ENCODE measurements at regions not wholly inside any gene's neighbourhood (a gene's known extent, or its start where the extent isn't known, plus 50 kb on each side); places are given as distances from the start of the nearest gene placed in this dataset.

DNA sequence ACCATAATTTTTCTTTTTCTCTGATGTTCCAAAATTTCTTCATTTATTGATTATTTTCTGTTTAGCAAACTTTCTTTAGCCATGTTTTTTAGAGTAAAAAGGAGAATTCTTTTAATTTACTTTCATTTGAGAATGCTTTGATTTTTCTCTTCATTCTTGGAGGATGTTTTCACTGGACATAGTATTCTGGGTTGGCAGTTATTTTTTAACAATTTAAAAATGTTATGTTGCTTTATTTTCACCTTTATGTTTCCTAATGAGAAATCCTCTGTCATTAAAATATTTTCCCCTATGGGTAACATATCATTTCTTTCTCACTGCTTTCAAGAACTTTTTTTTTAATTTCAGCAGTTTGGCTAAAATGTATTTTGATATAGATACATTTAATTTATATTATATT lies 631.4 kb upstream of the CDH2 start:
- Histone ChIP-seq H3K9ac (ENCODE audit: low read depth in 2 of 2, low read length in 2 of 2) (no peak overlapping the region), H3K36me3 (no peaks in the 10 kb centered on the region), H3K4me1 (no peaks in the 10 kb centered on the region), H3K27ac (no peak overlapping the region), H3K9me3 (no peaks in the 10 kb centered on the region), H3K4me3 (no peak overlapping the region), H3K27me3 (no peaks in the 10 kb centered on the region)
- intact Hi-C loops (cut with DNase I) = no loop called here
- DNase-seq = no peak
- TF ChIP-seq, protein P1, sequence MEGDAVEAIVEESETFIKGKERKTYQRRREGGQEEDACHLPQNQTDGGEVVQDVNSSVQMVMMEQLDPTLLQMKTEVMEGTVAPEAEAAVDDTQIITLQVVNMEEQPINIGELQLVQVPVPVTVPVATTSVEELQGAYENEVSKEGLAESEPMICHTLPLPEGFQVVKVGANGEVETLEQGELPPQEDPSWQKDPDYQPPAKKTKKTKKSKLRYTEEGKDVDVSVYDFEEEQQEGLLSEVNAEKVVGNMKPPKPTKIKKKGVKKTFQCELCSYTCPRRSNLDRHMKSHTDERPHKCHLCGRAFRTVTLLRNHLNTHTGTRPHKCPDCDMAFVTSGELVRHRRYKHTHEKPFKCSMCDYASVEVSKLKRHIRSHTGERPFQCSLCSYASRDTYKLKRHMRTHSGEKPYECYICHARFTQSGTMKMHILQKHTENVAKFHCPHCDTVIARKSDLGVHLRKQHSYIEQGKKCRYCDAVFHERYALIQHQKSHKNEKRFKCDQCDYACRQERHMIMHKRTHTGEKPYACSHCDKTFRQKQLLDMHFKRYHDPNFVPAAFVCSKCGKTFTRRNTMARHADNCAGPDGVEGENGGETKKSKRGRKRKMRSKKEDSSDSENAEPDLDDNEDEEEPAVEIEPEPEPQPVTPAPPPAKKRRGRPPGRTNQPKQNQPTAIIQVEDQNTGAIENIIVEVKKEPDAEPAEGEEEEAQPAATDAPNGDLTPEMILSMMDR (IDR thresholded peaks at IDR 0.05) = no peak

DNA sequence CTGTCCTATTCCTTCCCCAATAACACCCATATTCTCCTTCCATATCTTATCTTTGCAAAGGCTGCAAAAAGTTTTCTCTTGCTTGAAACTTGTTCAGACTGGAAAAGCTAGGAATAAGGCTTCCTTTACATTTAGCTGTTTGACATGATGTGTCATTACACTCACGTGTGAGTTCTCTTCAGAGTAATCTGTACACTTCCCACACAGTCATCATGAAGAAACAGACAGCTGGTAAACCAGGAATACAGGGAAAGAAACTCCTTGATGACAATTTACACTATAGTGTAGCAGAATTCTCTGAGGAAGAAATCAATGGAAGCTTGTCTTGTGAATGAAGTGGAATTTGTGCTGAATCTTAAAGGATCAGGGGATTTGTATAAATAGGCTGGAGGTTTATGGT lies 628.6 kb upstream of the CDH2 start:
- no peaks in the 10 kb centered on the region for H3K36me3 ChIP-seq
- no peak overlapping the region for H3K4me3 ChIP-seq
- no peaks in the 10 kb centered on the region for H3K4me1 ChIP-seq
- H3K27ac ChIP-seq = no peak overlapping the region
- no peaks in the 10 kb centered on the region for H3K9me3 ChIP-seq
- TF ChIP-seq, protein P1 (IDR thresholded peaks at IDR 0.05) = no peak
- no peak overlapping the region for H3K9ac ChIP-seq (ENCODE audit: low read depth in 2 of 2, low read length in 2 of 2)
- DNase-seq = no peak
- intact Hi-C loops (cut with DNase I) = no loop called here
- no peaks in the 10 kb centered on the region for H3K27me3 ChIP-seq

GRCh38 chr18:28804512-28805202 lies 627.7 kb upstream of the CDH2 start:
- no peak for DNase-seq
- Histone ChIP-seq H3K27me3 (no peaks in the 10 kb centered on the region), H3K4me1 (no peaks in the 10 kb centered on the region), H3K9ac (ENCODE audit: low read depth in 2 of 2, low read length in 2 of 2) (no peak overlapping the region), H3K9me3 (no peaks in the 10 kb centered on the region), H3K4me3 (no peak overlapping the region), H3K36me3 (no peaks in the 10 kb centered on the region), H3K27ac (no peak overlapping the region)
- TF ChIP-seq, protein P1 (IDR thresholded peaks at IDR 0.05) = no peak
- intact Hi-C loops (cut with DNase I) = no loop called here

GRCh38 chr18:28802546-28802945 lies 625.6 kb upstream of the CDH2 start:
- no peak overlapping the region for H3K27ac ChIP-seq
- DNase-seq = no peak
- H3K9me3 ChIP-seq = no peaks in the 10 kb centered on the region
- intact Hi-C loops (cut with DNase I) = no loop called here
- no peaks in the 10 kb centered on the region for H3K27me3 ChIP-seq
- no peak overlapping the region for H3K4me3 ChIP-seq
- TF ChIP-seq, protein P1 (IDR thresholded peaks at IDR 0.05) = no peak
- H3K9ac ChIP-seq (ENCODE audit: low read depth in 2 of 2, low read length in 2 of 2) = no peak overlapping the region
- H3K4me1 ChIP-seq = no peaks in the 10 kb centered on the region
- H3K36me3 ChIP-seq = no peaks in the 10 kb centered on the region

- DNase-seq = no peak
- H3K4me1 ChIP-seq = no peaks in the 10 kb centered on the region
- H3K9ac ChIP-seq (ENCODE audit: low read depth in 2 of 2, low read length in 2 of 2) = no peak overlapping the region
- no peaks in the 10 kb centered on the region for H3K27me3 ChIP-seq
- intact Hi-C loops (cut with DNase I) = no loop called here
- no peaks in the 10 kb centered on the region for H3K36me3 ChIP-seq
- H3K27ac ChIP-seq = no peak overlapping the region
- TF ChIP-seq, protein P1 (IDR thresholded peaks at IDR 0.05) = no peak
- no peak overlapping the region for H3K4me3 ChIP-seq
- no peaks in the 10 kb centered on the region for H3K9me3 ChIP-seq
These were observed 624.9 kb upstream of the CDH2 start for GRCh38 chr18:28801876-28802275.

All from colonic mucosa (tissue), 4 donors.